ENCODE measurements at regions not wholly inside any gene's neighbourhood (a gene's known extent, or its start where the extent isn't known, plus 50 kb on each side); places are given as distances from the start of the nearest gene placed in this dataset.

- no peak for DNase-seq (ENCODE audit: low read depth in 3 of 3)
Measured at GRCh38 chr2:5479265-5479928, 212.8 kb upstream of the SOX11 start.

GRCh38 chr2:5482929-5483331 lies 209.3 kb upstream of the SOX11 start:
- no peak for DNase-seq (ENCODE audit: low read depth in 3 of 3)

- DNase-seq (ENCODE audit: low read depth in 3 of 3), result no peak
Measured at GRCh38 chr2:5484868-5485267, 207.3 kb upstream of the SOX11 start.

- DNase-seq (ENCODE audit: low read depth in 3 of 3), result no peak
Measured at GRCh38 chr2:5491523-5491922, 200.7 kb upstream of the SOX11 start.

- no peak for DNase-seq (ENCODE audit: low read depth in 3 of 3)
Measured at GRCh38 chr2:5493256-5493655, 198.9 kb upstream of the SOX11 start.

GRCh38 chr2:5494212-5494611 lies 198.0 kb upstream of the SOX11 start:
- no peak for DNase-seq (ENCODE audit: low read depth in 3 of 3)

GRCh38 chr2:5495586-5495985 lies 196.6 kb upstream of the SOX11 start:
- no peak for DNase-seq (ENCODE audit: low read depth in 3 of 3)

GRCh38 chr2:5497874-5498273 lies 194.3 kb upstream of the SOX11 start:
- no peak for DNase-seq (ENCODE audit: low read depth in 3 of 3)

- no peak for DNase-seq (ENCODE audit: low read depth in 3 of 3)
Measured at GRCh38 chr2:5501807-5502206, 190.4 kb upstream of the SOX11 start.

- DNase-seq (ENCODE audit: low read depth in 3 of 3), result no peak
Measured at GRCh38 chr2:5502385-5502784, 189.8 kb upstream of the SOX11 start.

- DNase-seq (ENCODE audit: low read depth in 3 of 3), result no peak
Measured at GRCh38 chr2:5504756-5505155, 187.4 kb upstream of the SOX11 start.

- DNase-seq (ENCODE audit: low read depth in 3 of 3), result no peak
Measured at GRCh38 chr2:5507367-5507766, 184.8 kb upstream of the SOX11 start.

GRCh38 chr2:5509362-5509761 lies 182.8 kb upstream of the SOX11 start:
- no peak for DNase-seq (ENCODE audit: low read depth in 3 of 3)

GRCh38 chr2:5510082-5510481 lies 182.1 kb upstream of the SOX11 start:
- no peak for DNase-seq (ENCODE audit: low read depth in 3 of 3)

- no peak for DNase-seq (ENCODE audit: low read depth in 3 of 3)
Measured at GRCh38 chr2:5515693-5516092, 176.5 kb upstream of the SOX11 start.

GRCh38 chr2:5519286-5519685 lies 172.9 kb upstream of the SOX11 start:
- DNase-seq (ENCODE audit: low read depth in 3 of 3), result no peak

GRCh38 chr2:5520463-5520972 lies 171.7 kb upstream of the SOX11 start:
- no peak for DNase-seq (ENCODE audit: low read depth in 3 of 3)

GRCh38 chr2:5521461-5521860 lies 170.7 kb upstream of the SOX11 start:
- DNase-seq (ENCODE audit: low read depth in 3 of 3), result no peak

- no peak for DNase-seq (ENCODE audit: low read depth in 3 of 3)
Measured at GRCh38 chr2:5524551-5524950, 167.6 kb upstream of the SOX11 start.

- no peak for DNase-seq (ENCODE audit: low read depth in 3 of 3)
Measured at GRCh38 chr2:5528706-5529105, 163.5 kb upstream of the SOX11 start.

GRCh38 chr2:5530011-5530696 lies 162.0 kb upstream of the SOX11 start:
- DNase-seq (ENCODE audit: low read depth in 3 of 3), result no peak

- DNase-seq (ENCODE audit: low read depth in 3 of 3), result no peak
Measured at GRCh38 chr2:5535301-5535700, 156.9 kb upstream of the SOX11 start.

GRCh38 chr2:5537180-5537688 lies 154.9 kb upstream of the SOX11 start:
- no peak for DNase-seq (ENCODE audit: low read depth in 3 of 3)
